Esophagus (tissue), 2 donors: ENCODE measurements at regions not wholly inside any gene's neighbourhood (a gene's known extent, or its start where the extent isn't known, plus 50 kb on each side); places are given as distances from the start of the nearest gene placed in this dataset.

Experiments
- H3K27ac ChIP-seq, 2 donors: one replicate each; pipeline ENCODE4 v1.5.1; 2013; ENCODE audit warnings: low read depth in 2 of 2, mild to moderate bottlenecking in 2 of 2, inconsistent platforms in 1 of 2, low read length in 1 of 2, moderate library complexity in 1 of 2
- H3K27me3 ChIP-seq, 2 donors: one replicate each; pipeline ENCODE4 v1.6.1; 2013; ENCODE audit warnings: low read length in 2 of 2, control low read depth in 1 of 2, mild to moderate bottlenecking in 1 of 2; ENCODE audit not compliant: insufficient read depth in 2 of 2, control insufficient read depth in 1 of 2
- H3K36me3 ChIP-seq, 2 donors: one replicate each; pipeline ENCODE4 v1.6.1; 2013; ENCODE audit warnings: low read length in 1 of 2; ENCODE audit not compliant: control insufficient read depth in 2 of 2, insufficient read depth in 2 of 2
- H3K4me1 ChIP-seq, 2 donors: one replicate each; pipeline ENCODE4 v1.6.1; 2013; ENCODE audit warnings: low read length in 1 of 2; ENCODE audit not compliant: control insufficient read depth in 2 of 2, insufficient read depth in 2 of 2
- H3K4me3 ChIP-seq, 2 donors: one replicate each; pipeline ENCODE4 v1.5.1; 2013; ENCODE audit warnings: low read length in 2 of 2, mild to moderate bottlenecking in 2 of 2, low read depth in 1 of 2, moderate library complexity in 1 of 2
- H3K9me3 ChIP-seq, 2 donors: one replicate each; pipeline ENCODE4 v1.6.1; 2013; ENCODE audit warnings: mild to moderate bottlenecking in 2 of 2, low read depth in 1 of 2, low read length in 1 of 2, moderate library complexity in 1 of 2; ENCODE audit not compliant: control insufficient read depth in 2 of 2, insufficient read depth in 1 of 2
- WGBS, 2 donors: extraction: QIAGEN DNeasy Blood & Tissue Kit; methylation state at CpG; one replicate each; pipeline ENCODE4 v1.1.7; 2013; 5-methylcytosine and 5-hydroxymethylcytosine counted together
- donor health status: healthy with polysubstance abuse.
- donor health status: Bipolar disorder and iron deficiency.

DNA sequence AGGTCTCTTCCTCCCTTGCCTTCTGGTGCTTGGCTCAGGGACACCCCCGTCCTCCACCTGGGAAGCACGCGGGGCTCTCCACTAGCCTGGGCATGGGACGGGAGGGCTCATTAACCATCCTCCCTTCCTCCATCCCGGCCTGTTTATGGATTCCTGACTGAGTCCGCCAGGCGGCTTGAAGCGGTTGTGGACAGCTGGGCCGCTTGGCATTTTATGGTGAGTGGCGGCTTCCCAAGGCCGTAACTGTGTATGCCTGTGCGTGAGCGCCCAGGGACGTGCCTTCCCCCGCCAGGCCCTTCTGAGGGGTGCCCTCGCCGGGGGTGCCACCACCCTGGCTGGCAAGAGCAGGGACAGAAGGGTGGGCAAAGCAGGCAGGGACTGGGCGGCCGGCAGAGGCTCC is 202.8 kb downstream of the URI1 start:
- Histone ChIP-seq H3K9me3 (no peaks in the 10 kb centered on the region), H3K27ac (no peak overlapping the region), H3K27me3 (no peaks in the 10 kb centered on the region), H3K36me3 (no peaks in the 10 kb centered on the region), H3K4me1 (no peaks in the 10 kb centered on the region), H3K4me3 (no peak overlapping the region)
- WGBS, 2 donors: 83 to 88% methylated on average over 19 of the region's 19 CpGs

DNA sequence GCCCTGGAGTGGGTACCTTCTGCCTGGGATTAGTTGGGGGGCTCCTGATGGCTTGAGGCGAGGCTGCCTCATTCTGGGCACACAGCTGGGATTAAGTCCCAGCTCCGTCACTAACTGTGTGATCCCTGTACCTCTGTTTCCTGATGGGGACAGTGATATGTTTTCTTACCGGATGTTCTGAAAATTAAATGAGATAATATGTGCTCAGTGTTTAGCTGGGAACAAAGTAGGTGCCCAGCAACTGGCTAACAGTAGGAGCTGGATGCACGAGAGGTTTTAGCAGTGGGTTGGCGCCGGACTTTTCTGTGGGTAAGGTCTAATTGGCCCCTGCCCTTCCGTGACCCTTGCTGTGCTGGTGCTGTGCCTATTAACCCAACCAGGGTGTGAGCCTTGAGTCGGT is 203.4 kb downstream of the URI1 start:
- H3K4me3 ChIP-seq: no peak overlapping the region
- no peaks in the 10 kb centered on the region for H3K9me3 ChIP-seq
- no peaks in the 10 kb centered on the region for H3K4me1 ChIP-seq
- 83 to 87% methylated on average over 8 of the region's 8 CpGs for WGBS, 2 donors
- no peak overlapping the region for H3K27ac ChIP-seq
- H3K36me3 ChIP-seq: no peaks in the 10 kb centered on the region
- H3K27me3 ChIP-seq: no peaks in the 10 kb centered on the region

DNA sequence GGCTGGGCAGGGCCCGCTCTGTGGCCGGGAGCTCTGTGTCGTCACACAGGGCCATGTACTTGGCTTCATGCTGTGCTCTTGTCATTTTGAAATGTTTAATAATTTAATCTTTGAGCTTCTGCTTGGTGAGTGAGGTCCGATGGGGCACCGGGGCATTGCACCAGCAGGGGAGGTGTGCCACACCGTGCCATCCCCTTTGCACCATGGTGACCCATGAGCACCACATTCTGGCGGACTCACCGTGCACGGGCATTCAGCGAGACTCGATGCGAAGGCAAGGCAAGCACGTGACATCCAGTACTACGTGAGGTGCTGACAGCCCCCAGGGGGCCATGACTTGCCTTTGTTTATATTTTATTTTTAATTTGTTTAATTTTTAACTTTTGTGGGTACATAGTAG is 204.3 kb downstream of the URI1 start:
- peaks cover 0 to 2% of the 10 kb centered on the region in 2 donors for H3K4me1 ChIP-seq
- H3K4me3 ChIP-seq: no peak overlapping the region
- H3K27ac ChIP-seq: no peak overlapping the region
- H3K36me3 ChIP-seq: no peaks in the 10 kb centered on the region
- no peaks in the 10 kb centered on the region for H3K9me3 ChIP-seq
- 85 to 86% methylated on average over 14 of the region's 14 CpGs for WGBS, 2 donors
- no peaks in the 10 kb centered on the region for H3K27me3 ChIP-seq

DNA sequence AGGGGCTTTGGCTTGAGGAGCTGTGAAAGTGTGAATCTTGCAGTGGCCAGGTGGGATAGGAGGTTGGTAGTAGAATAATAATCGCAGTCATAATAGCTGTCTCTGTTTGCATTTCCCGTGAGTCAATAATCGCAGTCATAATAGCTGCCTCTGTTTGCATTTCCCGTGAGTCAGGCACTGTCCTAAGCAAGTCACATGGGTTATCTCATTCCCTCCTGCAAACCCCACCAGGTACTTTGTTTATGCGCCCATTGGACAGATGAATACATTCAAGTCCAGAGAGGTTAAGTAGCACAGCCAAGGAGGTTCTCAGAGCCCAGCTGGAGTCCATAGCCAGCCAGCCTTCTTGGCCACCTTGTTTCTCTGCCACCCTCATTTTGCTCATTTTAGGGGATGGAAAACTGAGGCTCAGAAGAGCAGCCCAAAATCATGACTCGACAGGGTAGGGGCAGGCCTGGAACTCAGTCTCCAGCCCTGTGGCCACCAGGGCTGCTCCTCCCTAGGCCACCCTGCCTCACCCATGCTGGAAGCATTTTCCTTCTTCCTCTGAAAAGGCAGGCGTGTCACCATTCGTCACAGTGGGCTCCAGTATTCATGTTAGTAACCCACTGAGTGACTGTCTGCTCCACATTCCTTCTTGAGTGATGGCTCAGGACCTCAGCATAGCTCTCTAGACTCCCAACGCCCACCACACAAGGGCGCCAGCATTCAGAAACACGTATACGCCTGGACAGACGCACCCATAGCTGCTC is 206.2 kb downstream of the URI1 start:
- Histone ChIP-seq H3K27ac (no peak overlapping the region), H3K27me3 (no peaks in the 10 kb centered on the region), H3K4me1 (peaks cover 0 to 2% of the 10 kb centered on the region in 2 donors), H3K9me3 (no peaks in the 10 kb centered on the region), H3K4me3 (no peak overlapping the region), H3K36me3 (no peaks in the 10 kb centered on the region)
- WGBS, 2 donors: 64 to 75% methylated on average over 13 of the region's 13 CpGs

DNA sequence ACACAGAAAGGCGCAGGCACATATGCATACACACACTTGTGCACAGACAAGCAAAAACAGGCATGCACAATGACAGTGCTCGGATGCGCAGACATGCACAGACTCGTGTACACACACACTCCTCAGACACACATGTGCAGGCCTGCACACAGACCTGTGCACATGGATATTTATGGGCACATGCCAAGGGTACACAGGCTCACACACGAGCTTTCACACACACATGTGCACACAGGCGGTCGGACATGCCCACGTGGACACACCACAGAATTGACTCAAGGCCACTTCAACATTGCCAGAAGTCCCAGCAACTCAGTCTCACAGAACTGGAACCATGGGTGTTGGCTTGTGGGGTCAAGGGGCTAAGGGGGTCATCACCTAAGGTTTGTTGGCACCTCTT is 206.8 kb downstream of the URI1 start:
- no peaks in the 10 kb centered on the region for H3K9me3 ChIP-seq
- no peaks in the 10 kb centered on the region for H3K27me3 ChIP-seq
- H3K27ac ChIP-seq: no peak overlapping the region
- no peaks in the 10 kb centered on the region for H3K36me3 ChIP-seq
- 65 to 76% methylated on average over 8 of the region's 8 CpGs for WGBS, 2 donors
- no peak overlapping the region for H3K4me3 ChIP-seq
- peaks cover 0 to 2% of the 10 kb centered on the region in 2 donors for H3K4me1 ChIP-seq

DNA sequence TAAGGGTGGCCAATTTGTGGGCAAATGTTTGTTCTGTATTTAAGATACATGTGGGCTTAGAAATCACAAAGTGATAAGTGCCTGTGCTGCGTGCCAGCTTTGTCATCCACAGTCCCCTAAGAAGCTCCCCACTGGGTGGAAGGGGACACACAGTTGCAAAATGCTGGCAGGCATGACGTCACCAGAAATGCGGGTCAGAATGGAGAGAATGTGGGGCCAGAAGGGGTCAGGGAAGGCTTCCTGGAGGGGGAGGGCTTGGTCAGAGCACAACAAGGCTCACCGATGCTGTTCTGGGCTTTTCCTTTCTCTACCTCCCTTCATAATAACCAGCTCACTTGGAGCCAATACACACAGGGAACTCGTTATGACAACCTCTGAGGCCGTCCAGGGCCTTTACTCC is 207.3 kb downstream of the URI1 start:
- Histone ChIP-seq H3K4me1 (peaks cover 0 to 2% of the 10 kb centered on the region in 2 donors), H3K9me3 (no peaks in the 10 kb centered on the region), H3K27ac (no peak overlapping the region), H3K36me3 (no peaks in the 10 kb centered on the region), H3K4me3 (no peak overlapping the region), H3K27me3 (no peaks in the 10 kb centered on the region)
- 64 to 67% methylated on average over 6 of the region's 6 CpGs for WGBS, 2 donors

DNA sequence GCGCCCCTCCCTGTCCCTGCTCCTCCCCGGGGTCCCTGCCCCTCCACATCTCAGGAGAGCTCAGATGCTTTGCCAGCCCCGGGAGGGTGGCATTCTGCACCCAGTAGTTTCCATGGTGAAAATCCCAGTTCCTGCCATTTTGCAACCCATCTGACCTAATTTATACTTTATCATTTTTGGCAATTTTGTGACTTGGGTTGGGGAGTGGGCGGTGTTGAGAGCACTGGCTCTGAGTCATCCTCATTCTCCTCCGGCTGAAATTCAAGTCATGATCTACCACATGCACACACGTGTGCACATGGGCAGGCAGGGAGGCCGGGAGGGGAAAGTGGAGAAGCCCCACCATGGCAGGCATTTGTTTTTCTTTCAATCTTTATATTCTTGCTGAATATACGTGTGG is 208.6 kb downstream of the URI1 start:
- no peaks in the 10 kb centered on the region for H3K27me3 ChIP-seq
- no peaks in the 10 kb centered on the region for H3K9me3 ChIP-seq
- 51 to 53% methylated on average over 8 of the region's 8 CpGs for WGBS, 2 donors
- H3K36me3 ChIP-seq: no peaks in the 10 kb centered on the region
- H3K4me3 ChIP-seq: no peak overlapping the region
- no peak overlapping the region for H3K27ac ChIP-seq
- H3K4me1 ChIP-seq: peaks cover 0 to 2% of the 10 kb centered on the region in 2 donors

DNA sequence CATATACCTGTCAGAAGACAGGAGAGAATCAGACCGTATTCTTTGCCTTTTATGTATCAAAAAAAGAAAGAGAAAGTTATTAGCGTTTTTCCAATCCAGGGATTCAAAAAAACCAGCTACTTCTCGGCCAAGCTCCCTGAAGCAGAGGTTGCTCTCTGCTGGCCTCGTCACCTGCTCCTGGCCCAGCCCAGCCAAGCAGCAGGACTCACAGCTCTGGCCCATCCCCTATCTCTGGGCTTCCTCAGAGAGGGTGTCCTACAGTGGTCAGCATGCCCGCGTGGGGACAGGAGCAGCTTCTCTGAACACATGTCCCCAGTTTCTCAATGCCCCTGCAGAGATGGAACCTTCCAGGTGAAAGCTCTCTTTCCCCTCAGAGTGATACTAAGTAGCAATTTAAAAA is 209.0 kb downstream of the URI1 start:
- Histone ChIP-seq H3K4me1 (peaks cover 0 to 2% of the 10 kb centered on the region in 2 donors), H3K27ac (no peak overlapping the region), H3K27me3 (no peaks in the 10 kb centered on the region), H3K36me3 (no peaks in the 10 kb centered on the region), H3K4me3 (no peak overlapping the region), H3K9me3 (no peaks in the 10 kb centered on the region)
- WGBS, 2 donors: 62 to 67% methylated on average over 6 of the region's 6 CpGs

DNA sequence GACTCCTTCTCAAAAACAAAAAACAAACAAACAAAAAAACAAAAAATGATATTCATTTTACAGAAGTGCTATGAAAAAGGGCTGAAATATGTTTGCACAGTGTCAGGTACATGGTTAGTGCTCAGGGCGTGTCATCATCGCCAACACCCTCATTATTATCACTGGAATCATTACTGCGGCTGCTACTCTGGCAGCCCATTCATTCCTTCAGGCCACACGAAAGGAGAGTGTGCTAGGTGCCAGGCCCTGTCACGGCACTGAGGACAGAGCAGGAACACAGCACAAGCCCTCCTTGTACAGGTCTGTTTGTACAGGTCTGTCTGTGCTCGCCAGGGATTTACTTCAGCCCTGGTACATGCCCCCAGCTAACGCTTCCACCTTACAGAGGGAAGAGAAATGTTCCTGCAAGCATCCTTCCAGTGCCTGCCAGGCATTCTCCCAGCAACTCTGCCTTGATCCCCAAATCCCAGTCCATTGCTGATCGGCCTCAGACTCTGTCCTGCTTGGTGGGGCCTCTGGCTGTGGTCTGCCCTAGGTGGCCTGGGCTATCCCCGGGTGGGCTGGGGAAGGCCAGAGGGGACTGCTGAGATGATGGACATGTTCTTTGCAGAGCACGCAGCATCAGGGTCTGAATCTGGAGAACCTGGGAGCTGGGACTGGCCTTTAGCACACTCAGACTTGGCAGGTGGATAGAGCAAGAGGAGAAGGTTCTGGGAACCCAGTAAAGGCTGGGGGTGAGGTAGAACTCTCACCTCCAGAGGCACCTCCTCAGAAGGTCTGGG is 210.7 kb downstream of the URI1 start:
- Histone ChIP-seq H3K4me3 (no peak overlapping the region), H3K9me3 (no peaks in the 10 kb centered on the region), H3K27me3 (no peaks in the 10 kb centered on the region), H3K36me3 (no peaks in the 10 kb centered on the region), H3K27ac (no peak overlapping the region), H3K4me1 (peaks cover 0 to 2% of the 10 kb centered on the region in 2 donors)
- WGBS, 2 donors: 60 to 64% methylated on average over 10 of the region's 10 CpGs
